H1 (cell line): ENCODE measurements at regions not wholly inside any gene's neighbourhood (a gene's known extent, or its start where the extent isn't known, plus 50 kb on each side); places are given as distances from the start of the nearest gene placed in this dataset.

Experiments used
- CBX8 ChIP-seq: fragments of 300-800, 300-1000 bp; sonication (generic); IDR thresholded peaks from 2 replicates; pipeline ENCODE4 v1.7.1; 2016; ENCODE audit warnings: low read depth, low read length, borderline replicate concordance
- EP300 ChIP-seq, 2 experiments: IDR thresholded peaks; 1 replicate in 1 of 2; 2 replicates in 1 of 2; pipeline ENCODE4 v1.6.1; 2011 to 2012; ENCODE audit warnings: low read depth in 2 of 2, low read length in 2 of 2, mild to moderate bottlenecking in 2 of 2, borderline replicate concordance in 1 of 2, inconsistent platforms in 1 of 2, moderate library complexity in 1 of 2
- EZH2 ChIP-seq: fragments of 200-600 bp; sonication (generic); IDR thresholded peaks from 2 replicates; pipeline ENCODE4 v1.7.1; 2012; ENCODE audit warnings: low read depth, mild to moderate bottlenecking, moderate library complexity, low read length, inconsistent platforms; ENCODE audit not compliant: severe bottlenecking
- POLR2A ChIP-seq, 2 experiments: IDR thresholded peaks; 1 replicate in 1 of 2; 2 replicates in 1 of 2; pipeline ENCODE4 v1.6.1; 2011; ENCODE audit warnings: low read depth in 2 of 2, low read length in 2 of 2, mild to moderate bottlenecking in 2 of 2; ENCODE audit errors: control extremely low read depth in 1 of 2
- POLR2AphosphoS5 ChIP-seq: IDR thresholded peaks from 2 replicates; pipeline ENCODE4 v1.6.1; 2011; ENCODE audit warnings: low read depth, low read length
- RAD21 ChIP-seq, 2 experiments: IDR thresholded peaks in 1 of 2; conservative IDR thresholded peaks in 1 of 2; 2 replicates each; pipeline ENCODE4 v1.6.1; 2011; ENCODE audit warnings: low read depth in 2 of 2, low read length in 2 of 2, improper control_type of control experiment in 1 of 2, inconsistent platforms in 1 of 2, mild to moderate bottlenecking in 1 of 2, moderate library complexity in 1 of 2
- RXRA ChIP-seq: IDR thresholded peaks from 2 replicates; pipeline ENCODE4 v1.6.1; 2011; ENCODE audit warnings: low read depth, mild to moderate bottlenecking, low read length, moderate library complexity; ENCODE audit not compliant: insufficient read depth
- SP2 ChIP-seq: IDR thresholded peaks from 2 replicates; pipeline ENCODE4 v1.6.1; 2012; ENCODE audit warnings: mild to moderate bottlenecking, low read length, inconsistent platforms
- TAF1 ChIP-seq: IDR thresholded peaks from 2 replicates; pipeline ENCODE4 v1.6.1; 2011; ENCODE audit warnings: mild to moderate bottlenecking, low read depth, low read length
- TF ChIP-seq, protein P1 (sequence below), 3 experiments: IDR thresholded peaks; 1 replicate in 2 of 3; 2 replicates in 1 of 3; pipeline versions ENCODE4 v1.5.1 to v1.6.1; 2011; ENCODE audit warnings: low read length in 3 of 3, mild to moderate bottlenecking in 3 of 3, inconsistent platforms in 2 of 3, low read depth in 1 of 3, moderate library complexity in 1 of 3; ENCODE audit not compliant: insufficient read depth in 1 of 3; ENCODE audit errors: control extremely low read depth in 1 of 3
- TF ChIP-seq, protein P2 (sequence below): IDR thresholded peaks from 2 replicates; pipeline ENCODE4 v1.6.1; 2012; ENCODE audit warnings: inconsistent platforms
- TF ChIP-seq, protein P3 (sequence below): IDR thresholded peaks from 2 replicates; pipeline ENCODE4 v1.6.1; 2011; ENCODE audit warnings: low read length, improper control_type of control experiment

DNA sequence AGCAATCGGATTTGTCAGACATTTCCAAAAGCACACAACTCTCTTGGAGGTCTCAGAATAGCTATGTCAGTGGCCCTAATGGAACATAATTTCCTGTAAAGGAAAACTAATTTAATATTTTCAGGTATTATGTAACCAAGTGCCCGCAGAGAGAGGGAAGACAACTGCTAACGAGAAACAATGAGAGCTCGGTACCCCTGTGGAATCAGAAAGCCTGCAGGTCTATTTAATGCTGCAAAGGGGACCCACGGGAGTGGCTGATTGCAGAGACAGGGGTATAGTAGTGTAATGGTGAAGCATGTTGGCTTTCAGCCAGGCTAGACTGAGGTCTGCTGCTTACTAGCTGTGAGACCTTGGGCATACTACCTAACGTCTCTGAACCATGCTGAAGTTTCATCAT, 508.1 kb upstream of the BRINP1 start:
- no peak for TF ChIP-seq POLR2AphosphoS5
- TF ChIP-seq, protein P1, sequence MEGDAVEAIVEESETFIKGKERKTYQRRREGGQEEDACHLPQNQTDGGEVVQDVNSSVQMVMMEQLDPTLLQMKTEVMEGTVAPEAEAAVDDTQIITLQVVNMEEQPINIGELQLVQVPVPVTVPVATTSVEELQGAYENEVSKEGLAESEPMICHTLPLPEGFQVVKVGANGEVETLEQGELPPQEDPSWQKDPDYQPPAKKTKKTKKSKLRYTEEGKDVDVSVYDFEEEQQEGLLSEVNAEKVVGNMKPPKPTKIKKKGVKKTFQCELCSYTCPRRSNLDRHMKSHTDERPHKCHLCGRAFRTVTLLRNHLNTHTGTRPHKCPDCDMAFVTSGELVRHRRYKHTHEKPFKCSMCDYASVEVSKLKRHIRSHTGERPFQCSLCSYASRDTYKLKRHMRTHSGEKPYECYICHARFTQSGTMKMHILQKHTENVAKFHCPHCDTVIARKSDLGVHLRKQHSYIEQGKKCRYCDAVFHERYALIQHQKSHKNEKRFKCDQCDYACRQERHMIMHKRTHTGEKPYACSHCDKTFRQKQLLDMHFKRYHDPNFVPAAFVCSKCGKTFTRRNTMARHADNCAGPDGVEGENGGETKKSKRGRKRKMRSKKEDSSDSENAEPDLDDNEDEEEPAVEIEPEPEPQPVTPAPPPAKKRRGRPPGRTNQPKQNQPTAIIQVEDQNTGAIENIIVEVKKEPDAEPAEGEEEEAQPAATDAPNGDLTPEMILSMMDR (IDR thresholded peaks at IDR 0.05; ENCODE audit: control extremely low read depth in 1 of 3, insufficient read depth in 1 of 3, low read depth in 1 of 3, low read length in 3 of 3): no peak
- no peak for TF ChIP-seq POLR2A (IDR thresholded peaks at IDR 0.05; ENCODE audit: control extremely low read depth in 1 of 2, low read depth in 2 of 2, low read length in 2 of 2)
- no peak for TF ChIP-seq CBX8
- TF ChIP-seq RXRA: no peak
- TF ChIP-seq EZH2: no peak
- no peak for TF ChIP-seq TAF1
- TF ChIP-seq RAD21 (IDR thresholded peaks at IDR 0.05 in 1 of 2, conservative IDR thresholded peaks at IDR 0.05 in 1 of 2; ENCODE audit: low read depth in 2 of 2, low read length in 2 of 2): no peak
- TF ChIP-seq SP2: no peak
- TF ChIP-seq, protein P2, sequence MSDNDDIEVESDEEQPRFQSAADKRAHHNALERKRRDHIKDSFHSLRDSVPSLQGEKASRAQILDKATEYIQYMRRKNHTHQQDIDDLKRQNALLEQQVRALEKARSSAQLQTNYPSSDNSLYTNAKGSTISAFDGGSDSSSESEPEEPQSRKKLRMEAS: no peak
- TF ChIP-seq EP300 (IDR thresholded peaks at IDR 0.05; ENCODE audit: borderline replicate concordance in 1 of 2, low read depth in 2 of 2, low read length in 2 of 2): no peak
- TF ChIP-seq, protein P3, sequence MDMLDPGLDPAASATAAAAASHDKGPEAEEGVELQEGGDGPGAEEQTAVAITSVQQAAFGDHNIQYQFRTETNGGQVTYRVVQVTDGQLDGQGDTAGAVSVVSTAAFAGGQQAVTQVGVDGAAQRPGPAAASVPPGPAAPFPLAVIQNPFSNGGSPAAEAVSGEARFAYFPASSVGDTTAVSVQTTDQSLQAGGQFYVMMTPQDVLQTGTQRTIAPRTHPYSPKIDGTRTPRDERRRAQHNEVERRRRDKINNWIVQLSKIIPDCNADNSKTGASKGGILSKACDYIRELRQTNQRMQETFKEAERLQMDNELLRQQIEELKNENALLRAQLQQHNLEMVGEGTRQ: no peak
